Endodermal cell (in vitro differentiated cells): ENCODE measurements at regions not wholly inside any gene's neighbourhood (a gene's known extent, or its start where the extent isn't known, plus 50 kb on each side); places are given as distances from the start of the nearest gene placed in this dataset.

ENCODE experiments used
- DNase-seq: peaks from one replicate; pipeline ENCODE4 v3.0.0-alpha.2; 2017
- H3K27ac ChIP-seq: 2 replicates; pipeline ENCODE4 v1.5.1; 2013; ENCODE audit warnings: mild to moderate bottlenecking, low read depth, low read length, moderate library complexity
- H3K27me3 ChIP-seq: 2 replicates; pipeline ENCODE4 v1.6.1; 2013; ENCODE audit warnings: mild to moderate bottlenecking, low read length, moderate library complexity; ENCODE audit not compliant: insufficient read depth, control insufficient read depth, poor library complexity, severe bottlenecking
- H3K36me3 ChIP-seq: 2 replicates; pipeline ENCODE4 v1.7.0; 2013; ENCODE audit warnings: mild to moderate bottlenecking, low read length, moderate library complexity; ENCODE audit not compliant: control insufficient read depth, insufficient read depth
- H3K4me1 ChIP-seq: one replicate; pipeline ENCODE4 v1.7.0; 2013; ENCODE audit warnings: low read length; ENCODE audit not compliant: control insufficient read depth, insufficient read depth
- H3K4me3 ChIP-seq: 2 replicates; pipeline ENCODE4 v1.5.1; 2013; ENCODE audit warnings: mild to moderate bottlenecking, low read length, moderate library complexity
- H3K9ac ChIP-seq: 2 replicates; pipeline ENCODE4 v1.6.1; 2013; ENCODE audit warnings: mild to moderate bottlenecking, low read length, moderate library complexity; ENCODE audit not compliant: poor library complexity, severe bottlenecking; ENCODE audit errors: extremely low read depth
- H3K9me3 ChIP-seq: 2 replicates; pipeline ENCODE4 v1.6.1; 2013; ENCODE audit warnings: mild to moderate bottlenecking, low read length, moderate library complexity; ENCODE audit not compliant: control insufficient read depth
- H3K27ac Mint-ChIP-seq: 2 replicates; pipeline ENCODE4 v1.8.0; 2020; ENCODE audit warnings: mixed read lengths
- H3K27me3 Mint-ChIP-seq: 2 replicates; pipeline ENCODE4 v1.8.0; 2021; ENCODE audit warnings: mild to moderate bottlenecking, mixed read lengths; ENCODE audit not compliant: insufficient read depth
- H3K36me3 Mint-ChIP-seq: 2 replicates; pipeline ENCODE4 v1.8.0; 2020; ENCODE audit warnings: low read depth, mixed read lengths
- H3K4me1 Mint-ChIP-seq: 2 replicates; pipeline ENCODE4 v1.8.0; 2020; ENCODE audit warnings: mixed read lengths
- H3K4me3 Mint-ChIP-seq: 2 replicates; pipeline ENCODE4 v1.8.0; 2020; ENCODE audit warnings: mild to moderate bottlenecking, moderate library complexity, mixed read lengths
- H3K9me3 Mint-ChIP-seq: 2 replicates; pipeline ENCODE4 v1.8.0; 2020; ENCODE audit warnings: mild to moderate bottlenecking, mixed read lengths
- CTCF ChIP-seq: fragments of 200-600 bp; sonication (generic); conservative IDR thresholded peaks from 2 replicates; pipeline ENCODE4 v1.5.0; 2021; ENCODE audit warnings: antibody characterized with exemption, mild to moderate bottlenecking
- WGBS, 2 experiments: methylation state at CpG; one replicate each; pipeline versions ENCODE4 v1.1.5 to v1.1.7; 2013; ENCODE audit warnings: missing lambda C conversion rate in 2 of 2, mixed read lengths in 1 of 2; ENCODE audit not compliant: insufficient coverage in 1 of 2, insufficient read length in 1 of 2; 5-methylcytosine and 5-hydroxymethylcytosine counted together

GRCh38 chr20:6582449-6582848 lies 185.0 kb upstream of the BMP2 start:
- Histone ChIP-seq H3K4me3 (no peak overlapping the region), H3K27me3 (no peaks in the 10 kb centered on the region), H3K9me3 (no peaks in the 10 kb centered on the region), H3K27ac (no peak overlapping the region), H3K4me1 (peaks cover 3% of the 10 kb centered on the region), H3K36me3 (no peaks in the 10 kb centered on the region), H3K9ac (no peak overlapping the region)
- 96% methylated on average over 2 of the region's 2 CpGs; no CpG with 5 or more reads in 1 of the 2 experiments for WGBS, 2 experiments
- Mint-ChIP-seq H3K4me1 (peaks cover 22% of the 10 kb centered on the region), H3K27ac (no peak overlapping the region), H3K4me3 (no peak overlapping the region), H3K36me3 (no peaks in the 10 kb centered on the region), H3K9me3 (no peaks in the 10 kb centered on the region), H3K27me3 (no peaks in the 10 kb centered on the region)
- no peak for TF ChIP-seq CTCF
- no peak for DNase-seq

GRCh38 chr20:6580486-6580885 lies 187.0 kb upstream of the BMP2 start:
- no peaks in the 10 kb centered on the region for H3K27me3 Mint-ChIP-seq
- H3K36me3 Mint-ChIP-seq: no peaks in the 10 kb centered on the region
- no peak overlapping the region for H3K27ac ChIP-seq
- H3K36me3 ChIP-seq: no peaks in the 10 kb centered on the region
- H3K9me3 Mint-ChIP-seq: no peaks in the 10 kb centered on the region
- peaks cover 10% of the 10 kb centered on the region for H3K4me1 ChIP-seq
- no peak for DNase-seq
- no peak overlapping the region for H3K9ac ChIP-seq
- H3K9me3 ChIP-seq: no peaks in the 10 kb centered on the region
- no peak overlapping the region for H3K4me3 Mint-ChIP-seq
- peaks cover 35% of the 10 kb centered on the region for H3K4me1 Mint-ChIP-seq
- no peak for TF ChIP-seq CTCF
- H3K27me3 ChIP-seq: no peaks in the 10 kb centered on the region
- H3K27ac Mint-ChIP-seq: no peak overlapping the region
- 76 to 83% methylated on average over 2 to 4 of the region's 4 CpGs for WGBS, 2 experiments
- H3K4me3 ChIP-seq: no peak overlapping the region

GRCh38 chr20:6579824-6580223 lies 187.7 kb upstream of the BMP2 start:
- 94 to 100% methylated on average over 3 of the region's 3 CpGs for WGBS, 2 experiments
- H3K27me3 Mint-ChIP-seq: no peaks in the 10 kb centered on the region
- H3K27ac ChIP-seq: no peak overlapping the region
- H3K4me3 Mint-ChIP-seq: no peak overlapping the region
- peaks cover 10% of the 10 kb centered on the region for H3K4me1 ChIP-seq
- no peak for TF ChIP-seq CTCF
- no peaks in the 10 kb centered on the region for H3K9me3 ChIP-seq
- no peak overlapping the region for H3K9ac ChIP-seq
- no peaks in the 10 kb centered on the region for H3K27me3 ChIP-seq
- H3K27ac Mint-ChIP-seq: no peak overlapping the region
- no peaks in the 10 kb centered on the region for H3K36me3 ChIP-seq
- H3K36me3 Mint-ChIP-seq: no peaks in the 10 kb centered on the region
- H3K4me1 Mint-ChIP-seq: peaks cover 40% of the 10 kb centered on the region
- no peak overlapping the region for H3K4me3 ChIP-seq
- DNase-seq: no peak
- no peaks in the 10 kb centered on the region for H3K9me3 Mint-ChIP-seq
